ENCODE measurements at regions not wholly inside any gene's neighbourhood (a gene's known extent, or its start where the extent isn't known, plus 50 kb on each side); places are given as distances from the start of the nearest gene placed in this dataset.

DNA sequence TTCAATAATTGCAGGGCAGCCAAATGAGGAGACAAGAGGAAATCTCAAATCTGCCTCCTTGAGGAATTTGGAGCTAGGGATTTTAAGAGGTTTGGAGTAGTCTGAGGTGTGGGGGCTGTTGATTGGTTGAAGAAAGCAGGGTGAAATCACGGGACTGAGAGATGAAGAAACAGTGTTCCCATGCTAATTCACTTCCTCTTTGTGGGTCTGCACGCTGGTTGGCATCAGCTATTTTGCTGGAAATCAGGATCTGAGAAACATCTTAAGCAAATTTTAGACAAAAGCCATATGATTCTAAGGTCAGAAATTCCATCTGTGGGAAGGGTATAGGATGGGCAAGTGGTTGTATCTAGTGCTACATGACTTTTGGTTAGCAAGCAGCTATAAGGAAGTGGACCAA is 107.1 kb upstream of the PAXBP1 start:
- TF ChIP-seq EZH2 (IDR thresholded peaks at IDR 0.05; ENCODE audit: insufficient read depth, poor library complexity, severe bottlenecking) (no peak), EZH2phosphoT487 (IDR thresholded peaks at IDR 0.05; ENCODE audit: insufficient read depth, low read depth) (no peak)
